GF-D8 (cell line): ENCODE measurements at regions not wholly inside any gene's neighbourhood (a gene's known extent, or its start where the extent isn't known, plus 50 kb on each side); places are given as distances from the start of the nearest gene placed in this dataset.
"Not testable (repeated sequence)": the region's sequence is repeated elsewhere in the genome, so short reads cannot be mapped to it uniquely, and the experiment has no call there.

Experiments used
- DNase-seq: peaks from one replicate; lab custom pipeline; 2025; lab: John Stamatoyannopoulos, UW

DNA sequence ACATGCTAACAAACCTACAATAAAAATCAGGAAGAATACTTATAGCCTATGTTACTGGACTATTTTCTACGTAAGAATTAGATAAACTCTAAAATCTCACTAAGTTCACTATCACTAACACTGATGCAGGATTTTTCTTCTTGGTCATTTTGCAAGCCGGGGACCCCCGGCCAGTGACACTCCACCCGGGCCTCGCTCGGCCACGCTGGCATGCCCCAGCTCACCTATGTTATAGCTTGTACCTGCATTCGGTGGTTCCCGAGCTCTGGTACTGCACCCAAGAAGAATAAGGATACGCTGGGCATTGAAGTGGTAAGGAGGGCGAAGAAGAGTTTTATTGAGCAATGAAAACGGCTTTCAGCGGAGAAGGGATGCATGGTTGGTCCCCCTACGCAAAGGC, 245.3 kb upstream of the NBEA start:
- no peak for DNase-seq

GRCh38 chr13:34698945-34699344, 243.1 kb upstream of the NBEA start:
- no peak for DNase-seq

DNA sequence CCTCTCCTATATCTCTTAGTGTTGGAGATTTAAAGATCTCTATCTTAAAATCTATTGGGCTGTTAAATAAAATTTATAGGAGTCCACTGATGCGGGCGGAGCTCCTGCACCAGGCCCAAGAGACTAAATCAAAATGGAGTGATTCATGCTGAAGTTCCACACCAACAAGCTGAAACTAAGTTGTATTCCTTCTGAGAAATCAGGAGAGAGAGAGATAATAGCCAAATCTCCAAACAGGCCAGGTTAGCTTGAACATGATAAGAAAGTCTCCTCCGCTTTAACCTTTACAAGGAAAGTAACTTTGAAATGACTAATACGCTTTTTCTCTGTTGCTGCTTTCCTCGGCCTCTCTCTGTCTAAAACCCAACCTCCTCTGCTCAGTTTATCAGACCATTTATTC, 241.9 kb upstream of the NBEA start:
- no peak for DNase-seq

GRCh38 chr13:34701919-34702318, 240.2 kb upstream of the NBEA start:
- DNase-seq = no peak

DNA sequence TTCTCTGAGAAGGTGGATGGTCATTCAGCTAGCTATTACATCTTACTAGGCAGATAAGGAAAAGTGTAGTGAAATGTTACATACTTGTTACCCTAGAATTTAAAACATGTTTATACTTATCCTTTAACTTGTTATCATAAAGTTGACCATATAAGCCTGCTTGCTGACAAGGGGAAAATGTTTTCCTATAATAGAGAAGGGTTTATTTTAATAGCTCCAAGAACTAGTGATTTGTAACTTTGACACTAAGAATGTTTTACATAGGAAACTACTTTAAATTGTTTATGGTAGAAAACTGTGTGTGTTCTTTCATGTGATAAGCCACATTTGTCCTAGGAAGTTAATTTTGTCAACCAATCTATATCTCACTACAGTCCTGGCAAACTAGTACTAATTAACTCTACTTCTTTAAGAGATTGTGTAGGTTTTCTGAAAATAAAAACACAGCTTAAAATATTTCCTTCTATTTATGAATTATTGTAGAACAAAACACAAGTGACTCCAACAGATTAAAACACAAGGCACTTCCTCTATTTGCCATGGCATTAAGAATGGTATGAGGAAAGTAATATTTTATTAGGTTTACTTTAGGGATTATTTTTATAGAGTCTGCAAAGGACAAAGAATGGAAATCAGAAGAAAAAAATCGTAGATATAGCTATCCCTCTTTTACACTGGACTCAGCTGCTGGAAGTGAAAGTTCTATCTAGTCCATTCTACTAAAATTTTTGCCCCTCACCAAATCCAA, 233.3 kb upstream of the NBEA start:
- DNase-seq = no peak

DNA sequence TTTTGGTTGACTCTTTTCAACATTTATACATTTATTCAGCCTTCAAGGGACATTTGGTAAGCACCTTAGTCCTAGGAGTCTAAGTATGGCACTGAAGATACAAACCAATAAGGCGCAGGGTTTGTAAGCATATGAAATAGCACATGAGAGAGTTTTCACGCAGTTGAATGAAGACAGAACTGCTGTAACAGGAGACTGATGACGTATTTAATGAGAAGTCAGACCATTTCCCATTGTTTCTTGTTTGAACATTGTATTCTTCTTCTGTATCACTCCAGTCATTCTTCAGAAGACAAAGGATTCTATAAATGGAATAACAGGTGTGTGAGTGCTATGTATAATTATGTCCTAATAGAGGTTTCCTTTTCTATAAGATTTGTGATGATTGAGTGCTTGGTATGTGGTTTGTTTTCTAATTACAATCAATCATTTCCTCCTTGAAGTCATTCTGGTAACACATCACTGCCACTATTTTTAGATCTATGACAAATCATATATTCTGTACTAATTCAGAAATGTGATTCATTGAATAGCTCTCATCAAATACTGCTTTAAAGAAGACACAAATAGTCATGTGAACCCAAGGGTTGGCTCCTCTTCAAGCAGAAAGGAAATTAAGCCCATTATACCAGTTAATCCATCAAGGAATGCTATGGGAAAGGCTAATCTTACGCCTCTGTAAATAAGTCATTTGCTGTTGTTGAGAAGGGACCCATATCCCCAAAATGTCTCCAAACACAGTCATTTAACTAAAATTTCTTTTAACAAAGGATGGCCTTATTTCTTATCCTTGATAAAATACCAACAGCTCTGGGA, 222.8 kb upstream of the NBEA start:
- DNase-seq = no peak

- no peak for DNase-seq
Observed at GRCh38 chr13:34720618-34721017, 221.5 kb upstream of the NBEA start.

DNA sequence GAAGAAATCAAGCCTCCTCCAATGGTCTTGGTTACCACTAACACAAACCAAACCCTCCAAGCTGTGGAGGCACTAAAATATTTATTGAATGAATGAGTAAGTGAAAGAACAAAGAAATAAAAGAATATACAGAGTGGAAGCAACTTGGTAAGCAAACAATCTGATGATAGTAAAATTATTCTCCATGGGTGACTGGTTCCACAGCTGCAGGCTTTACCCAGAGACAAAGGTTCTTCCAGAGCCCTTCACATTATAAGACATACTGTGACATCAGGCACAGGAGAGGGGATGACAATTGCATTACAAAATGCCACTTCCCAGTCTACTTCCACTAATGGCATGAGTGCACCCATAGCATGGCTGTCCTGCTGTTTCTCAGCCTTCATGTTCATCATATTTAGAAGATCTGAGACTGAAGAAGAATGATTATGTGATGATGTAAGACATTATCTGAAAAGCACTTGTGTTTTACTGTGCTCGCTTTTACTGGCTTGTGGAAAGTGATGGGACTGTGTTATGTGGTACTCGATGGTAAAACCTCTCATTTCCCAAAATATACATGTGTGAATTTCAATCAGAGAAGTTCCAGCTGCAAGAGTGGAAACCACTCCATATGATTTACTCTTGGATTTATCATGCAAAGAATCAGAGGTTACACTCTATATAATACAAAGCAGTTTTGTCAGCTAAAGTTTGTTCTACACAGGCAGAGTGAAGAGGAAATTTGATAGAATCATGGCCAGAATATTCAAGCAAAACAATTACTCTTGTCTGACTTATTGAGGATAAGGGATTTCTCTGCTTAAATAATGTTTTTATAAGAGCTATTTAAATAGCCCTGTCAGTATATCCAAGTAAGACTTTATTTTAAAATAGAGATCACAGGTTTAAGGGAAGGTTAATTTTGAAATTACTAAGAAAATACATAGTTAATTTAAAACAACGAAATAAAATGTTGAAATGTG, 220.2 kb upstream of the NBEA start:
- no peak for DNase-seq

DNA sequence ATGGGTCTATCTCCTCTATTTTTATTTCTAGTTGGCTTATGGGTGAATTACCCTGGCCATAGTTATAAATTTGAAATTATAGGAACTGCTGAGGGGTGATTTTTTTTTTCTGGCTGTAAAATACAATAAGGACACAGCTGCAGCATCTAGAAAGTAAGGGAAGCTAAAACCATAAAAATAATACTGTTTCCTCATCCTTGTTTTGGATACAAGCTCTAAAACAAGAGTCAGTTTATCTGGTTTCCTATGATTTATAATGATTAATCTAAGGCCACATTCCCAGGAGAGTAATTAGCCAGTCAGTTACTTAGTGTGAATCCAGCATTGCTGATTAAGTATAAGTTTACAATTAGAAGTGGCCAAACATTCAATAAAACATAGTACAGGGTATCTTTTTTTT, 219.1 kb upstream of the NBEA start:
- no peak for DNase-seq

GRCh38 chr13:34730961-34731360, 211.1 kb upstream of the NBEA start:
- no peak for DNase-seq

- no peak for DNase-seq
Observed at GRCh38 chr13:34731486-34731885, 210.6 kb upstream of the NBEA start.

- no peak for DNase-seq
Observed at GRCh38 chr13:34733721-34734120, 208.3 kb upstream of the NBEA start.

DNA sequence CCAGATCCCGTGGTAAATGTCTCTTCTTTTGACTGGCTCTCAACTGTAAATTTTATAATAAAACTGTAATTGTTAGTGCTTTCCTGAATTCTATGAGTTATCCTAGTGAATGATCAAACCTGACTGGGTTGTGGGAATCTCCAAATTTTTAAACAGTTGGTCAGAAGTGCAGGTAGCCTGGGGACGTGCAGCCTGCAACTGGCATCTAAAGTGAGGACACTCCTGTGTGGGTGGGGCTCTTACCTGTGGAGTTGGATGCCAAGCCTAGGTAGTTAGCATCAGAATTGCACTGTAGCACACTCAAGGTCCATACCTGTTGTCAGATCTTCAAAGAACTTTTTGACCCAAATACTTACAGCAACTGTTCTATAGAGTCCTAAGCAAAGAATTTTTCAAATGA, 207.1 kb upstream of the NBEA start:
- DNase-seq = no peak

GRCh38 chr13:34738254-34738992, 203.6 kb upstream of the NBEA start:
- DNase-seq = no peak

GRCh38 chr13:34747056-34747455, 195.0 kb upstream of the NBEA start:
- DNase-seq = not testable (repeated sequence)

DNA sequence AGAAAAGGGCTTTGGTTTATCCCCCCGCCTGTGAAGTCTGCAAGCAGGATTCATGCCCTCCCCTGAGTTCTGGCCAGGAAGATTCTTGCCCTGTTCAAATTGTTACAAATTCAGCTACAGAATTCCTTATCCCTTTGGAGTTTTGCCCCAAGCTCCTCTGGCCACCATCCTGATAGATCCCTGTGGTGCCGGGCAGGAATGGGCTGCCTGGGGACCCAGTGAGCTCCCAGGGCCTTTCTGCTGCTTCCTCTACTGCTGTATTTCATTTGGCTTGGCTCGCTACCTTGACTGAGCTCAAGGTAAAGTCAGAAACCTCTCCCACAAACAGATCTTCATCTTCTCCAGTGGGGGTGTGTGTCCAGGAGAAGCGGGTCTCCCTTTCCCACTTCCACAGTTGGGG, 194.6 kb upstream of the NBEA start:
- DNase-seq = no peak

GRCh38 chr13:34748073-34748472, 194.0 kb upstream of the NBEA start:
- DNase-seq = no peak

GRCh38 chr13:34748596-34748995, 193.5 kb upstream of the NBEA start:
- DNase-seq = no peak

DNA sequence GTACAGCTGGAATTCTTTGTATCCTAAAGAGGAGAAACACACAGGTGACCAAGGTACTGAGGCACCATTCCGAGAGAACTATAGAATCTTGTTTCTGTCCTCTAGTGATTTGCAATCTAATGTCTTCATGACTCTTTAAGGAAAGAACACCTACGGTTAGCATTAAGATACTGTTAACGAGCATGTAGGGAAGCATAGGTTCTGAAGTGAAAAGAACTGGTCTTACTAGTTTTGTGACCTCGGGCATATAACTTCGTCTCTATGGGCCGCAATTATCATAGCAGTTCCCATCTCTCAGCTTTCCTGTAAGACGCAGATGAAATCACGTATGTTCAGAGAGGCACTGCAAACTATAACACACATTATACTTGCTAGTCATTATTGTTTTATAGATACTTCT, 193.0 kb upstream of the NBEA start:
- no peak for DNase-seq

- no peak for DNase-seq
Observed at GRCh38 chr13:34750078-34750931, 191.8 kb upstream of the NBEA start.

- DNase-seq = no peak
Observed at GRCh38 chr13:34751044-34751443, 191.0 kb upstream of the NBEA start.
